ENCODE measurements at regions not wholly inside any gene's neighbourhood (a gene's known extent, or its start where the extent isn't known, plus 50 kb on each side); places are given as distances from the start of the nearest gene placed in this dataset.
"Not testable (repeated sequence)": the region's sequence is repeated elsewhere in the genome, so short reads cannot be mapped to it uniquely, and the experiment has no call there.

DNA sequence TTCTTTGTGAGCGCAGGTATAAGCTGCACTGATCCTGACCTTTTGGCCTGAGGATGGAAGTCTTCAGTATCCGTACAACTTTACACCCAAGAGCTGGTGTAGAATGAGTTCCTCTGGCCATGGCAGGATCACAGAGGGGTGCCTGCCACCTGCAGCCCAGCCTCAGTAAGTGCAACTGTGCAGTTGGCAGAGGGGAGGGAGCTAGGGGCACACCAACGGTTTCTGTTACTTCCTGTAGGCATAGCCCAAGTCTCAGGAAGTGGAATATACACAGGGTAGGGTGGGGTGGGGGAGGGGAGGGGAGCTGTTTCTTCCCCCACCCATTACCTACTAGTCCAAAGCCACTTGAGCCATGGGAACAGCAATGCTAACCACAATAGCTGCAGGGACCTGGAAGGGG lies 85.4 kb upstream of the GBA3 start:
- Mint-ChIP-seq H3K36me3 (ENCODE audit: low read depth) (no peaks in the 10 kb centered on the region), H3K4me3 (no peak overlapping the region), H3K9me3 (peaks cover 8% of the 10 kb centered on the region), H3K4me1 (ENCODE audit: low read depth) (peaks cover 32% of the 10 kb centered on the region), H3K27ac (no peak overlapping the region), H3K27me3 (no peaks in the 10 kb centered on the region)
- DNase-seq, result peak; percentile 70
- ChIA-PET POLR2A (no interaction called here), CTCF (interaction anchor here (0.6 to 5.1 kb wide), 12 partner anchors 11 to 224 kb away, joined by 3 to 22 read pairs (median 3); no protein-coding TSS in a partner anchor)
- intact Hi-C loops (cut with micrococcal nuclease), result loop anchor here (5.0 kb wide), 1 partner anchor 195 kb away; no protein-coding TSS in a partner anchor
- TF ChIP-seq, protein P1, sequence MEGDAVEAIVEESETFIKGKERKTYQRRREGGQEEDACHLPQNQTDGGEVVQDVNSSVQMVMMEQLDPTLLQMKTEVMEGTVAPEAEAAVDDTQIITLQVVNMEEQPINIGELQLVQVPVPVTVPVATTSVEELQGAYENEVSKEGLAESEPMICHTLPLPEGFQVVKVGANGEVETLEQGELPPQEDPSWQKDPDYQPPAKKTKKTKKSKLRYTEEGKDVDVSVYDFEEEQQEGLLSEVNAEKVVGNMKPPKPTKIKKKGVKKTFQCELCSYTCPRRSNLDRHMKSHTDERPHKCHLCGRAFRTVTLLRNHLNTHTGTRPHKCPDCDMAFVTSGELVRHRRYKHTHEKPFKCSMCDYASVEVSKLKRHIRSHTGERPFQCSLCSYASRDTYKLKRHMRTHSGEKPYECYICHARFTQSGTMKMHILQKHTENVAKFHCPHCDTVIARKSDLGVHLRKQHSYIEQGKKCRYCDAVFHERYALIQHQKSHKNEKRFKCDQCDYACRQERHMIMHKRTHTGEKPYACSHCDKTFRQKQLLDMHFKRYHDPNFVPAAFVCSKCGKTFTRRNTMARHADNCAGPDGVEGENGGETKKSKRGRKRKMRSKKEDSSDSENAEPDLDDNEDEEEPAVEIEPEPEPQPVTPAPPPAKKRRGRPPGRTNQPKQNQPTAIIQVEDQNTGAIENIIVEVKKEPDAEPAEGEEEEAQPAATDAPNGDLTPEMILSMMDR (IDR thresholded peaks at IDR 0.05), result peak; percentile 42
- ATAC-seq, result peak; percentile 99

DNA sequence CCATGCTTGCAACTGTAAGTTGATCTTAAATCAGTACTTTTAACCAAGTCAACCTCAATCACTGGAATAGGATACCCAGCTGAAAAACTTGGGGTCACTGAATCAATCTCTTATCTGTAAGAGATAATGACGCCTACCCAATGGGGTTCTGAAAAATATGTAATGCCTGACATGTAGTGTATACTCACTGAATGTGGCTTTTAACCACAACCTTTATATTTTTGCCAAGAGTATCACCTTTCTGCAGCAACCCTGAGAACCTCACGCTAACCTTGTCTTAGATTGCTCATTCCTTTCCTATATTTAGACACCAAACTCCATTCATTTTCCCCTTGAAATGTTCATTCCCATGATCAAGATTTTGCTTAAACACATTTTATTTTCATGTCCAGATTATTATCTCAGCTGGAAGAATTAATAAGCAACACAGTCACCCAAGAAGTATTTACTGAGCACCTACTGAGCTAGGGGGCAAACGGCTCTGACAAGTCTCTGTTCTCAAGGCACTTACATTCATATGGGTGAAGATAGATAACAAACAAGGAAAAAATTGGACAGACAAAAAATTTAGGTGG lies 82.7 kb upstream of the GBA3 start:
- H3K4me3 Mint-ChIP-seq; DNase-seq; POLR2A ChIA-PET; H3K9me3 Mint-ChIP-seq; H3K27ac Mint-ChIP-seq; CTCF ChIA-PET; H3K27me3 Mint-ChIP-seq; H3K36me3 Mint-ChIP-seq (ENCODE audit: low read depth): not testable (repeated sequence)
- peaks cover 32% of the 10 kb centered on the region for H3K4me1 Mint-ChIP-seq (ENCODE audit: low read depth)
- ATAC-seq, result peak; percentile 38
- intact Hi-C loops (cut with micrococcal nuclease), result loop anchor here (2.0 to 5.0 kb wide), 2 partner anchors 63 to 198 kb away; no protein-coding TSS in a partner anchor

GRCh38 chr4:22614114-22614513 lies 78.6 kb upstream of the GBA3 start:
- no peaks in the 10 kb centered on the region for H3K36me3 Mint-ChIP-seq (ENCODE audit: low read depth)
- intact Hi-C loops (cut with micrococcal nuclease), result no loop called here
- ATAC-seq, result no peak
- H3K27me3 Mint-ChIP-seq, result no peaks in the 10 kb centered on the region
- DNase-seq, result no peak
- ChIA-PET CTCF (interaction anchor here (0.6 kb wide), 1 partner anchor 112 kb away, joined by 3 read pairs; no protein-coding TSS in a partner anchor), POLR2A (no interaction called here)
- H3K4me3 Mint-ChIP-seq, result no peak overlapping the region
- H3K27ac Mint-ChIP-seq, result no peak overlapping the region
- H3K9me3 Mint-ChIP-seq, result peaks cover 5% of the 10 kb centered on the region
- H3K4me1 Mint-ChIP-seq (ENCODE audit: low read depth), result peaks cover 13% of the 10 kb centered on the region
- TF ChIP-seq, protein P1 (IDR thresholded peaks at IDR 0.05), result no peak

DNA sequence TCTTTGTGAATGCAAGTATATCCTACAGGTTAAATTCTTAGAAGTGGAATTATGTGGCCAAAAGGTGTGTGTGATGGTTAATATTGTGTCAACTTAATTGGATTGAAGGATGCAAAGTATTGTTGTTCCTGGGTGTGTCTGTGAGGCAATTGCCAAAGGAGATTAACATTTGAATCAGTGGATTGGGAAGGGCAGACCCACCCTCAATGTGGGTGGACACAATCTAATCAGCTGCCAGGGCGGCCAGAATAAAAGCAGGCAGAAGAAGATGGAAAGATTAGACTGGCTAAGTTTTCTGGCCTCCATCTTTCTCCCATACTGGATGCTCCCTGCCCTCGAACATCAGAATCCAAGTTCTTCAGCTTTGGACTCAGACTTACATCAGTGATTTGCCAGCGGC lies 76.2 kb upstream of the GBA3 start:
- H3K4me1 Mint-ChIP-seq (ENCODE audit: low read depth), result no peaks in the 10 kb centered on the region
- intact Hi-C loops (cut with micrococcal nuclease), result no loop called here

GRCh38 chr4:22620144-22620543 lies 72.6 kb upstream of the GBA3 start:
- H3K36me3 Mint-ChIP-seq (ENCODE audit: low read depth); H3K27me3 Mint-ChIP-seq; DNase-seq; intact Hi-C loops (cut with micrococcal nuclease); H3K27ac Mint-ChIP-seq; POLR2A ChIA-PET; CTCF ChIA-PET; ATAC-seq; H3K4me1 Mint-ChIP-seq (ENCODE audit: low read depth); H3K9me3 Mint-ChIP-seq; H3K4me3 Mint-ChIP-seq: not testable (repeated sequence)

More for the DNA sequence above, 76.2 kb upstream of the GBA3 start:
- Mint-ChIP-seq H3K27me3 (no peaks in the 10 kb centered on the region), H3K4me3 (no peak overlapping the region), H3K27ac (no peak overlapping the region), H3K9me3 (no peaks in the 10 kb centered on the region), H3K36me3 (ENCODE audit: low read depth) (no peaks in the 10 kb centered on the region)
- no peak for DNase-seq
- ChIA-PET POLR2A (no interaction called here), CTCF (no interaction called here)
- no peak for ATAC-seq
- TF ChIP-seq, protein P1 (IDR thresholded peaks at IDR 0.05), result no peak

GRCh38 chr4:22621970-22622369 lies 70.8 kb upstream of the GBA3 start:
- intact Hi-C loops (cut with micrococcal nuclease); H3K4me3 Mint-ChIP-seq; POLR2A ChIA-PET; H3K36me3 Mint-ChIP-seq (ENCODE audit: low read depth); DNase-seq; H3K27me3 Mint-ChIP-seq; H3K9me3 Mint-ChIP-seq; H3K4me1 Mint-ChIP-seq (ENCODE audit: low read depth); ATAC-seq; H3K27ac Mint-ChIP-seq: not testable (repeated sequence)
- CTCF ChIA-PET, result interaction anchor here (0.8 kb wide), 1 partner anchor 52 kb away, joined by 3 read pairs; no protein-coding TSS in a partner anchor

DNA sequence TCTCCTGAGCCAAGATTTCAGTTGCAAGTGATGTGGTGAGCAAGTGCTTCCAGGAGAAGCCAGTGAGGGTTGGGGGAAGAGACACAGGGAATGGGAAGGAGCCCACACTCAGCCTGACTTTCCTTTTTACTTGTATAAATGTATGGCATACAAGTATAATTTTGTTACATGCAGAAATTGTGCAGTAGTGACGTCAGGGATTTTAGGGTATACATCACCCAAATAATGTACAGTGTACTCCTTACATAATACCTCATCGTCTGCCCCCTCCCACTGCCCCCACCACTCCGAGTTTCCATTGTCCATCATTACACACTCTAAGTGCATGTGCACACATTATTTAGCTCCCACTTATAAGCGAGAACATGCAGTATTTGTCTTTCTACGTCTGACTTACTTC lies 68.7 kb upstream of the GBA3 start:
- H3K4me1 Mint-ChIP-seq (ENCODE audit: low read depth); H3K4me3 Mint-ChIP-seq; H3K36me3 Mint-ChIP-seq (ENCODE audit: low read depth); CTCF ChIA-PET; POLR2A ChIA-PET; H3K27me3 Mint-ChIP-seq; DNase-seq; ATAC-seq; H3K27ac Mint-ChIP-seq; intact Hi-C loops (cut with micrococcal nuclease); H3K9me3 Mint-ChIP-seq: not testable (repeated sequence)

All from activated CD8-positive, alpha-beta T cell treated with anti-CD3 and anti-CD28 coated beads for 36 hours (primary cell).